ENCODE measurements at regions not wholly inside any gene's neighbourhood (a gene's known extent, or its start where the extent isn't known, plus 50 kb on each side); places are given as distances from the start of the nearest gene placed in this dataset.

DNA sequence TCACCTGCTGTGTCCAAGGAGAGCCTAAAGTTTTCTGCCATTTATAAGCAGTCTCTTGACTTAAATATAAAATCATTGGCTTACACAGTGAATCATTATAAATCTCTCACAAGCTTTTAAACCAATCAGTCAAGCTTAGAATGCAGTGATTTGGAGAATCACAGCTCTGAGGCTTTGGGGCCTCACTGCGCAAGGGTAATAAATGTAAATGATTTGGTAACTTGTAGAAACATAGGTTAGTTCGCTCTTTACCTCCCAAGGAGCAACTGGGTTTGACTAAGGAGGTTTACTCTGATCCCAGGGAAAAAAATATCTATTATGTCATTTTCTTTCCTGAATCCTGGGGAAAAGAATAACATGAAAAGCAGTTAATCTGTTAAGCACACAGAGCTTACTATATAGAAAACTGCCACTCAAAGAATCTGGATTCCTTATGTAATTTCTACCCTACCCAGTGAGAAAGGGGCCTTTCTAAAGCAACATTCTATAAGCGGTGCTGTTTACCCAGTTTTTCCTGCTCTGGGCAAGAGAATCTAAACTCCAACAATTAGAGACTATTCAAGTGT lies 128.2 kb downstream of the MZT1 start:
- 36 to 50% (median 48%) methylated on average over 3 of the region's 3 CpGs for WGBS, 3 donors
- no peak for ATAC-seq
- DNase-seq = no peak
- intact Hi-C loops (cut with DNase I) = no loop called here
- Histone ChIP-seq H3K27ac (no peak overlapping the region), H3K9me3 (no peaks in the 10 kb centered on the region), H3K4me3 (no peak overlapping the region), H3K36me3 (ENCODE audit: insufficient read depth in 1 of 2, low read depth in 1 of 2) (no peaks in the 10 kb centered on the region), H3K4me1 (no peaks in the 10 kb centered on the region), H3K27me3 (ENCODE audit: insufficient read depth in 3 of 3, low read length in 2 of 3) (no peaks in the 10 kb centered on the region)
- TF ChIP-seq, protein P1, sequence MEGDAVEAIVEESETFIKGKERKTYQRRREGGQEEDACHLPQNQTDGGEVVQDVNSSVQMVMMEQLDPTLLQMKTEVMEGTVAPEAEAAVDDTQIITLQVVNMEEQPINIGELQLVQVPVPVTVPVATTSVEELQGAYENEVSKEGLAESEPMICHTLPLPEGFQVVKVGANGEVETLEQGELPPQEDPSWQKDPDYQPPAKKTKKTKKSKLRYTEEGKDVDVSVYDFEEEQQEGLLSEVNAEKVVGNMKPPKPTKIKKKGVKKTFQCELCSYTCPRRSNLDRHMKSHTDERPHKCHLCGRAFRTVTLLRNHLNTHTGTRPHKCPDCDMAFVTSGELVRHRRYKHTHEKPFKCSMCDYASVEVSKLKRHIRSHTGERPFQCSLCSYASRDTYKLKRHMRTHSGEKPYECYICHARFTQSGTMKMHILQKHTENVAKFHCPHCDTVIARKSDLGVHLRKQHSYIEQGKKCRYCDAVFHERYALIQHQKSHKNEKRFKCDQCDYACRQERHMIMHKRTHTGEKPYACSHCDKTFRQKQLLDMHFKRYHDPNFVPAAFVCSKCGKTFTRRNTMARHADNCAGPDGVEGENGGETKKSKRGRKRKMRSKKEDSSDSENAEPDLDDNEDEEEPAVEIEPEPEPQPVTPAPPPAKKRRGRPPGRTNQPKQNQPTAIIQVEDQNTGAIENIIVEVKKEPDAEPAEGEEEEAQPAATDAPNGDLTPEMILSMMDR (IDR thresholded peaks at IDR 0.05) = no peak

DNA sequence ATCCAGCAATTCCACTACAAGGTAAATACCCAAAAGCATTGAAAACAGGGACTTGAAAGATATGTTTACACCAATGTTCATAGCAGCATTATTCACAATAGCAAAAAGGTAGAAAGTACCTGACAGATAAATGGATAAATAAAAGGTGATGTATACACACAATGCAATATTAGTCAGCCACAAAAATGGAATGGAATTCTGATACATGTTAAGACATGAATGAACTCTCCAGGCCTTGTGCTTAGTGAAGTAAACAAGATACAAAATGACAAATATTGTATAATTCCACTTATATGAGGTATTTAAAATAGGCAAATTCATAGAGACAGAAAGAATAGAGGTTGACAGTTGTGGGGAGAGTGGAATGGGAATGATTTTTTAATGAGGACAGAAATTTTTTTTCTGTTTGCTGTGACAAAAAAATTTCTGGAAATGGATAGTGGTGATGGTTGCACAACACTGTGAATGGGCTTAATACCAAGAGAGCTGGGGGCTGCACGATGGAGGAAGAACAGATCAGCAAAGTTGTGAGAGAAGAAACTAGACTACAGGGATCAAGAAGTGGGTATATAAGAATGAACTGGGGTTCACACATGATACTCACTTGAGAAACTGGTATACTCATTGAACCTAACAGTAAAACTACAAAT lies 137.2 kb downstream of the MZT1 start:
- ATAC-seq (no peak), DNase-seq (no peak)
- 72 to 94% (median 77%) methylated on average over 1 of the region's 1 CpG for WGBS, 3 donors
- Histone ChIP-seq H3K27ac (no peak overlapping the region), H3K4me1 (no peaks in the 10 kb centered on the region), H3K27me3 (ENCODE audit: insufficient read depth in 3 of 3, low read length in 2 of 3) (no peaks in the 10 kb centered on the region), H3K36me3 (ENCODE audit: insufficient read depth in 1 of 2, low read depth in 1 of 2) (no peaks in the 10 kb centered on the region), H3K4me3 (no peak overlapping the region), H3K9me3 (no peaks in the 10 kb centered on the region)
- TF ChIP-seq, protein P1 (IDR thresholded peaks at IDR 0.05) = no peak
- intact Hi-C loops (cut with DNase I) = no loop called here

- H3K4me3 ChIP-seq = no peak overlapping the region
- H3K27ac ChIP-seq = no peak overlapping the region
- H3K9me3 ChIP-seq = no peaks in the 10 kb centered on the region
- intact Hi-C loops (cut with DNase I) = no loop called here
- TF ChIP-seq, protein P1 (IDR thresholded peaks at IDR 0.05) = no peak
- no peaks in the 10 kb centered on the region for H3K4me1 ChIP-seq
- no peak for DNase-seq
- ATAC-seq = no peak
- 35 to 41% (median 37%) methylated on average over 3 of the region's 3 CpGs for WGBS, 3 donors
- no peaks in the 10 kb centered on the region for H3K36me3 ChIP-seq (ENCODE audit: insufficient read depth in 1 of 2, low read depth in 1 of 2)
- H3K27me3 ChIP-seq (ENCODE audit: insufficient read depth in 3 of 3, low read length in 2 of 3) = peaks cover 0 to 3% (median 0%) of the 10 kb centered on the region in 3 donors
Observed at GRCh38 chr13:72586518-72586917, 140.9 kb downstream of the MZT1 start.

DNA sequence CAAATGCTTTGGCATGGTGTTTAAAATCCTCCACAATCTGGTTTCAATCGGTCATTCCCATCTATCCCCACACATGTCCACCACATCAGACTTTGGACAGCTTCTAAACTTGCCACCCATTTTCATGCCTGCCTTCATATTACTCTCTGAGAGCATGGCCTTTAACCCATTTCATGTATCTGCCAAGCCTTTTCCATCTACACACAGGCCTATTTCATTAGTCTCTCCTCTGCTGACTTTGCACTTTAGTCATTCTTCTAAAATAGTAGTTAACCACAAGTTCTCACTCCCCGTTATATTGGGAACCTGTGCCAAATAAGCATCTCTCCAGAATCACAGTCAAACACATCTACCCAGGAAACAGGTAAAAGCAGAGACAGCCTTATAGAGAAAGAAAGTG lies 142.2 kb downstream of the MZT1 start:
- ATAC-seq = no peak
- WGBS, 3 donors = 64 to 84% (median 74%) methylated on average over 2 of the region's 2 CpGs
- Histone ChIP-seq H3K36me3 (ENCODE audit: insufficient read depth in 1 of 2, low read depth in 1 of 2) (no peaks in the 10 kb centered on the region), H3K9me3 (no peaks in the 10 kb centered on the region), H3K4me1 (no peaks in the 10 kb centered on the region), H3K4me3 (no peak overlapping the region), H3K27ac (no peak overlapping the region), H3K27me3 (ENCODE audit: insufficient read depth in 3 of 3, low read length in 2 of 3) (peaks cover 0 to 3% (median 0%) of the 10 kb centered on the region in 3 donors)
- TF ChIP-seq, protein P1 (IDR thresholded peaks at IDR 0.05) = no peak
- intact Hi-C loops (cut with DNase I) = no loop called here
- DNase-seq = no peak

- intact Hi-C loops (cut with DNase I) = no loop called here
- no peaks in the 10 kb centered on the region for H3K9me3 ChIP-seq
Observed at GRCh38 chr13:72571191-72571590, 156.2 kb downstream of the MZT1 start.

More at GRCh38 chr13:72571191-72571590, 156.2 kb downstream of the MZT1 start:
- H3K4me3 ChIP-seq = no peak overlapping the region
- 47 to 53% (median 48%) methylated on average over 2 of the region's 2 CpGs for WGBS, 3 donors
- no peak for ATAC-seq
- no peak overlapping the region for H3K27ac ChIP-seq
- no peaks in the 10 kb centered on the region for H3K4me1 ChIP-seq
- no peaks in the 10 kb centered on the region for H3K36me3 ChIP-seq (ENCODE audit: insufficient read depth in 1 of 2, low read depth in 1 of 2)
- TF ChIP-seq, protein P1 (IDR thresholded peaks at IDR 0.05) = no peak
- no peaks in the 10 kb centered on the region for H3K27me3 ChIP-seq (ENCODE audit: insufficient read depth in 3 of 3, low read length in 2 of 3)
- no peak for DNase-seq

Measured in psoas muscle (tissue), 7 donors.